Upper lobe of left lung (tissue), 4 donors: ENCODE measurements at regions not wholly inside any gene's neighbourhood (a gene's known extent, or its start where the extent isn't known, plus 50 kb on each side); places are given as distances from the start of the nearest gene placed in this dataset.

ENCODE experiments used
- CTCF ChIP-seq, 6 experiments: fragments of 450-650 bp in 4 of 6; fragments of 200-600 bp in 2 of 6; sonication (generic) in 2 of 6; IDR thresholded peaks; one replicate each; pipeline ENCODE4 v1.5.1; 2016 to 2019; ENCODE audit warnings: antibody characterized with exemption in 6 of 6
- EP300 ChIP-seq, 4 donors: sonication (generic); formaldehyde crosslinking; IDR thresholded peaks; one replicate each; pipeline ENCODE4 v1.5.1; 2017; ENCODE audit warnings: antibody characterized with exemption in 4 of 4, control low read depth in 2 of 4
- POLR2A ChIP-seq, 4 donors: fragments of 450-650 bp; IDR thresholded peaks; one replicate each; pipeline ENCODE4 v1.5.1; 2016 to 2017; ENCODE audit warnings: antibody characterized with exemption in 4 of 4, mild to moderate bottlenecking in 2 of 4

- TF ChIP-seq CTCF (IDR thresholded peaks at IDR 0.05) = no peak
- TF ChIP-seq POLR2A (IDR thresholded peaks at IDR 0.05) = no peak
- no peak for TF ChIP-seq EP300 (IDR thresholded peaks at IDR 0.05)
These were observed 509.6 kb downstream of the CMPK2 start for GRCh38 chr2:6355886-6356761.
